A673 (cell line): ENCODE measurements at regions not wholly inside any gene's neighbourhood (a gene's known extent, or its start where the extent isn't known, plus 50 kb on each side); places are given as distances from the start of the nearest gene placed in this dataset.

Experiments used
- CTCF ChIP-seq: fragments of 300-800, 200-600 bp; sonication (generic); conservative IDR thresholded peaks from 2 replicates; pipeline ENCODE4 v1.5.1; 2017; ENCODE audit warnings: low read depth, mild to moderate bottlenecking, antibody characterized with exemption, low read length, moderate library complexity, mixed read lengths
- EZH2 ChIP-seq: fragments of 200-600 bp; sonication (generic); IDR thresholded peaks from 2 replicates; pipeline ENCODE4 v1.6.1; 2017; ENCODE audit warnings: borderline replicate concordance, low read depth, mild to moderate bottlenecking, mixed read lengths, antibody characterized with exemption, low read length; ENCODE audit not compliant: poor library complexity, severe bottlenecking

- TF ChIP-seq CTCF (no peak), EZH2 (no peak)
Measured at GRCh38 chr6:137775227-137775626, 91.8 kb upstream of the TNFAIP3 start.
